T-helper 2 cell treated with Interferon-gamma antibody and Interleukin-4, amounts not matched to agents 5 μg/mL and 100 μg/mL, for 36 hours (primary cell): ENCODE measurements at regions not wholly inside any gene's neighbourhood (a gene's known extent, or its start where the extent isn't known, plus 50 kb on each side); places are given as distances from the start of the nearest gene placed in this dataset.

Experiments used
- DNase-seq: peaks from one replicate; pipeline ENCODE4 v3.0.0; 2021; ENCODE audit warnings: low spot score
- H3K27ac Mint-ChIP-seq: one replicate; pipeline ENCODE4 v1.8.0; 2021; ENCODE audit warnings: mild to moderate bottlenecking, mixed read lengths
- H3K27me3 Mint-ChIP-seq: one replicate; pipeline ENCODE4 v1.8.0; 2021; ENCODE audit warnings: low read depth, mixed read lengths
- H3K36me3 Mint-ChIP-seq: one replicate; pipeline ENCODE4 v1.8.0; 2021; ENCODE audit warnings: low read depth, mixed read lengths
- H3K4me1 Mint-ChIP-seq: one replicate; pipeline ENCODE4 v1.8.0; 2021; ENCODE audit warnings: low read depth, mixed read lengths
- H3K4me3 Mint-ChIP-seq: one replicate; pipeline ENCODE4 v1.8.0; 2022; ENCODE audit warnings: mild to moderate bottlenecking, moderate library complexity, mixed read lengths
- H3K9me3 Mint-ChIP-seq: one replicate; pipeline ENCODE4 v1.8.0; 2021; ENCODE audit warnings: mixed read lengths

GRCh38 chr2:147353072-147353381 is 491.8 kb upstream of the ACVR2A start:
- H3K4me1 Mint-ChIP-seq, result peaks cover 4% of the 10 kb centered on the region
- H3K36me3 Mint-ChIP-seq, result no peaks in the 10 kb centered on the region

GRCh38 chr2:147352264-147353071 is 492.4 kb upstream of the ACVR2A start:
- H3K9me3 Mint-ChIP-seq, result no peaks in the 10 kb centered on the region
- no peak overlapping the region for H3K4me3 Mint-ChIP-seq
- H3K4me1 Mint-ChIP-seq, result peaks cover 4% of the 10 kb centered on the region
- no peak overlapping the region for H3K27ac Mint-ChIP-seq
- no peaks in the 10 kb centered on the region for H3K36me3 Mint-ChIP-seq
- DNase-seq, result no peak
- H3K27me3 Mint-ChIP-seq, result peaks cover 13% of the 10 kb centered on the region

More at GRCh38 chr2:147353072-147353381, 491.8 kb upstream of the ACVR2A start:
- Mint-ChIP-seq H3K27ac (no peak overlapping the region), H3K9me3 (no peaks in the 10 kb centered on the region), H3K4me3 (no peak overlapping the region), H3K27me3 (peaks cover 17% of the 10 kb centered on the region)
- no peak for DNase-seq

GRCh38 chr2:147351784-147352183 is 493.0 kb upstream of the ACVR2A start:
- Mint-ChIP-seq H3K27ac (no peak overlapping the region), H3K4me1 (peaks cover 4% of the 10 kb centered on the region), H3K9me3 (no peaks in the 10 kb centered on the region), H3K27me3 (peaks cover 12% of the 10 kb centered on the region), H3K4me3 (no peak overlapping the region), H3K36me3 (no peaks in the 10 kb centered on the region)
- no peak for DNase-seq

- Mint-ChIP-seq H3K4me3 (no peak overlapping the region), H3K4me1 (peaks cover 2% of the 10 kb centered on the region), H3K27ac (no peak overlapping the region), H3K9me3 (peaks cover 12% of the 10 kb centered on the region), H3K27me3 (peaks cover 12% of the 10 kb centered on the region), H3K36me3 (no peaks in the 10 kb centered on the region)
- no peak for DNase-seq
Measured at GRCh38 chr2:147348931-147349555, 495.8 kb upstream of the ACVR2A start.

- Mint-ChIP-seq H3K27ac (no peak overlapping the region), H3K27me3 (peaks cover 25% of the 10 kb centered on the region)
Measured at GRCh38 chr2:147346142-147346541, 498.7 kb upstream of the ACVR2A start.

GRCh38 chr2:147345246-147345645 is 499.6 kb upstream of the ACVR2A start:
- Mint-ChIP-seq H3K27me3 (peaks cover 27% of the 10 kb centered on the region), H3K27ac (no peak overlapping the region), H3K9me3 (peaks cover 12% of the 10 kb centered on the region), H3K36me3 (no peaks in the 10 kb centered on the region), H3K4me3 (no peak overlapping the region), H3K4me1 (peaks cover 2% of the 10 kb centered on the region)
- no peak for DNase-seq

More at GRCh38 chr2:147346142-147346541, 498.7 kb upstream of the ACVR2A start:
- Mint-ChIP-seq H3K4me3 (no peak overlapping the region), H3K9me3 (peaks cover 12% of the 10 kb centered on the region), H3K4me1 (peaks cover 2% of the 10 kb centered on the region), H3K36me3 (no peaks in the 10 kb centered on the region)
- DNase-seq, result no peak

GRCh38 chr2:147342329-147342728 is 502.5 kb upstream of the ACVR2A start:
- Mint-ChIP-seq H3K4me3 (no peak overlapping the region), H3K36me3 (no peaks in the 10 kb centered on the region), H3K9me3 (peaks cover 12% of the 10 kb centered on the region), H3K27me3 (peaks cover 27% of the 10 kb centered on the region), H3K4me1 (no peaks in the 10 kb centered on the region), H3K27ac (no peak overlapping the region)
- no peak for DNase-seq

- Mint-ChIP-seq H3K36me3 (peaks cover under 1% of the 10 kb centered on the region), H3K27me3 (peaks cover 10% of the 10 kb centered on the region)
- no peak for DNase-seq
Measured at GRCh38 chr2:147331790-147332419, 512.9 kb upstream of the ACVR2A start.

GRCh38 chr2:147330925-147331324 is 513.9 kb upstream of the ACVR2A start:
- H3K4me3 Mint-ChIP-seq, result no peak overlapping the region
- H3K4me1 Mint-ChIP-seq, result peaks cover 33% of the 10 kb centered on the region
- H3K27me3 Mint-ChIP-seq, result peaks cover 5% of the 10 kb centered on the region
- H3K9me3 Mint-ChIP-seq, result peaks cover 5% of the 10 kb centered on the region
- peaks cover 1% of the 10 kb centered on the region for H3K36me3 Mint-ChIP-seq
- H3K27ac Mint-ChIP-seq, result no peak overlapping the region
- DNase-seq, result no peak

More at GRCh38 chr2:147331790-147332419, 512.9 kb upstream of the ACVR2A start:
- peaks cover 27% of the 10 kb centered on the region for H3K4me1 Mint-ChIP-seq
- no peak overlapping the region for H3K27ac Mint-ChIP-seq
- H3K4me3 Mint-ChIP-seq, result no peak overlapping the region
- H3K9me3 Mint-ChIP-seq, result peaks cover 5% of the 10 kb centered on the region

GRCh38 chr2:147327613-147328012 is 517.2 kb upstream of the ACVR2A start:
- H3K27me3 Mint-ChIP-seq, result no peaks in the 10 kb centered on the region
- peak overlapping the region; percentile 62 for H3K4me3 Mint-ChIP-seq
- H3K4me1 Mint-ChIP-seq, result peaks cover 31% of the 10 kb centered on the region
- no peak overlapping the region for H3K27ac Mint-ChIP-seq
- peak; percentile 20 for DNase-seq
- H3K9me3 Mint-ChIP-seq, result peaks cover 7% of the 10 kb centered on the region
- peaks cover 6% of the 10 kb centered on the region for H3K36me3 Mint-ChIP-seq

GRCh38 chr2:147325990-147326389 is 518.8 kb upstream of the ACVR2A start:
- Mint-ChIP-seq H3K36me3 (peaks cover 6% of the 10 kb centered on the region), H3K27ac (no peak overlapping the region), H3K9me3 (peaks cover 19% of the 10 kb centered on the region), H3K4me3 (no peak overlapping the region), H3K27me3 (no peaks in the 10 kb centered on the region), H3K4me1 (peaks cover 17% of the 10 kb centered on the region)
- no peak for DNase-seq

GRCh38 chr2:147320146-147320545 is 524.7 kb upstream of the ACVR2A start:
- no peak overlapping the region for H3K27ac Mint-ChIP-seq
- no peaks in the 10 kb centered on the region for H3K27me3 Mint-ChIP-seq
- H3K36me3 Mint-ChIP-seq, result peaks cover 16% of the 10 kb centered on the region
- no peaks in the 10 kb centered on the region for H3K4me1 Mint-ChIP-seq
- H3K4me3 Mint-ChIP-seq, result no peak overlapping the region
- DNase-seq, result no peak
- peaks cover 60% of the 10 kb centered on the region for H3K9me3 Mint-ChIP-seq

- no peak overlapping the region for H3K27ac Mint-ChIP-seq
- H3K9me3 Mint-ChIP-seq, result peaks cover 5% of the 10 kb centered on the region
- no peaks in the 10 kb centered on the region for H3K36me3 Mint-ChIP-seq
- H3K4me1 Mint-ChIP-seq, result peaks cover 2% of the 10 kb centered on the region
- H3K27me3 Mint-ChIP-seq, result peaks cover 2% of the 10 kb centered on the region
- DNase-seq, result no peak
- no peak overlapping the region for H3K4me3 Mint-ChIP-seq
Measured at GRCh38 chr2:147311058-147311430, 533.8 kb upstream of the ACVR2A start.

- DNase-seq, result no peak
- H3K4me3 Mint-ChIP-seq, result no peak overlapping the region
- peaks cover 2% of the 10 kb centered on the region for H3K4me1 Mint-ChIP-seq
- no peak overlapping the region for H3K27ac Mint-ChIP-seq
- H3K36me3 Mint-ChIP-seq, result no peaks in the 10 kb centered on the region
- H3K9me3 Mint-ChIP-seq, result peaks cover 5% of the 10 kb centered on the region
- peaks cover 5% of the 10 kb centered on the region for H3K27me3 Mint-ChIP-seq
Measured at GRCh38 chr2:147310335-147311057, 534.3 kb upstream of the ACVR2A start.
